NCI-H2107 (cell line): ENCODE measurements at regions not wholly inside any gene's neighbourhood (a gene's known extent, or its start where the extent isn't known, plus 50 kb on each side); places are given as distances from the start of the nearest gene placed in this dataset.
"Not testable (repeated sequence)": the region's sequence is repeated elsewhere in the genome, so short reads cannot be mapped to it uniquely, and the experiment has no call there.

Experiments
- DNase-seq: peaks from one replicate; lab custom pipeline; 2025; lab: John Stamatoyannopoulos, UW

DNA sequence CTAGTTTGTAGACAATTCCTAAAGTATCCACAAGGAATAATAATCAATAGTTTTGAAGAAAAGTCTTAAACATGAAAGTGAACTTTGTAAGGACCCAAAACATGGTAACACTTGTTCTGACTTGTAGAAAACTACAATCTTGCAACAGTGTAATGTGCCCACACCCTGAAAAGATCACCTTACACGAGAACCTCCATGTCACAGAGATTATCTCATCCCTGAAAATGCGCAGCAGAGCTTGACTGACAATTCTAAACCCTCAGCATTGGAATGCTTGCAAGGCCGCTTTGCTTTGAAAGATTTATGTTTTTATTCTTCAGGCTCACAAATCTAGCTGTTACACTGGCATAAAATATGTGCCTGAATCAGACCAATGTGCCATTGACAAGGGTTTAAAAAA lies 346.6 kb downstream of the KLF13 start:
- not testable (repeated sequence) for DNase-seq

DNA sequence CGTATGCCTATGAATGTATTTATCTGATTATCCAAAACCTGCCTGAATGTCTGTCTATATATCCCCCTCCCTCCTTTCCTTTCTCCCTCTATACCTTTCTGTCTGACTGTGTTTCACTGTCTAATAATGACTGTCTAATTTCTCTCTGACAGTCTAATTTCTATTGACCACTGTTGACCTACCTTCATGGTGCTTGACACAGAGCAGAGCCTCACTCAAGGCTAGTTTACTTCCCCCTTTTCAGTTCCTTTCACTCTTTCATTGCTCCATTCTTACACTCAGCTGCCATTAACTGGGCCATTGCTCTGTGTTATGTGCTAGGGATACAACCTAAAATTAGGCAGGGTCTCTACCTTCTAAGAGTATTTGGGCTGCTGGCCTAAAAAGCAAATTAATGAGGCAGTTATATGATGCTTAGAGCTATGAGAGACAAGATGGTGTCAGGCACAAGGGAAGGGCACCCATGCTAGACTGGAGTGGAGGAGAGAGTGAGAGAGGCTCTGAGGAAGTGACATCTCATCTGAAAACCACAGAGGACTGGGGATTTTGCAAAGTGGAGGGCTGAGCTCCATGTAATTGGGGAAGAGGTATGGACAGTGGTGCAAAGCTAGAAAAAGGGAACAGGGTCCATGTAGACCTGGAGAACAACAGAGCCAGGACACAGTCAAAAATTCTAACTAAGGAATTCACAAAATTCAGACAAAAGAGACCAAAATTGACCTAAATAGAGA lies 348.6 kb upstream of the CHRNA7 start:
- not testable (repeated sequence) for DNase-seq

DNA sequence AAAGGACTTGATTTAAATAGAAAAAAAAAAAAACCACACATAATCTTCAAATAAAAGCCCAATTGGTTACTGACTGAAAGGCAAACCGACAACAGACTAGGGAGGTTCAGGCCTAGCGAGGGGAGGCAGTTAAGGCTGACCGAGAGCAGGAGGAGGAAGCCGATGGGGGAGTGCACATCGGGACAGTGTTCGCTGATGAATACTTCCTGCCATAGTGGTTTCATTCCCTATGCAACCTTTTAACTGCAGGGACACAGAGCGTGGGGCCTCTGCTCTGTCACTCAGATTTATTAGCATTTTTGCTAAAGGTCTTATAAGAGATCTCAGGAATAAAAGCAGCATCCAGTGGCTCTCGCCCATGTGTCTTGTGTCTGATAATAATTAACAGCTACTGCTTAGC lies 343.2 kb upstream of the CHRNA7 start:
- DNase-seq = not testable (repeated sequence)

DNA sequence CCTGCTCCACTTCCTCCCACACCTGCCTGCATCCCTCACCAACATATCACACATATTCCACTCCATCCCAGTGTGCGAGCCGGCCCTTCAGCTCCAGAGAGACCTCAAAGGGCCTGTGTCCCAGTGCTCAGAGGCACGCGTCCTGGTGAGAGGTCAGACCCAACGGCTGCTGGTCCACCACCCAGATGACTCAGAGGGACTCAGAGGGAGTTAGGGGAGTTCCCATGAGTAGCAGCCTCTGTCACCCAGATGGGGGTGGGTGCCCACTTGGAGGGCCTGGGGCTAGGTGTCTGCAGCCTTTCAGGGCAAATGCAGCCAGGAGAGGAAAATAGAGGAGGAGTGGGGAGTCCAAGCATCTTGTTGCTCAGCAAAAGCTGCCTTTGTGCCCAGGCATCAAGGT lies 333.8 kb upstream of the CHRNA7 start:
- not testable (repeated sequence) for DNase-seq

DNA sequence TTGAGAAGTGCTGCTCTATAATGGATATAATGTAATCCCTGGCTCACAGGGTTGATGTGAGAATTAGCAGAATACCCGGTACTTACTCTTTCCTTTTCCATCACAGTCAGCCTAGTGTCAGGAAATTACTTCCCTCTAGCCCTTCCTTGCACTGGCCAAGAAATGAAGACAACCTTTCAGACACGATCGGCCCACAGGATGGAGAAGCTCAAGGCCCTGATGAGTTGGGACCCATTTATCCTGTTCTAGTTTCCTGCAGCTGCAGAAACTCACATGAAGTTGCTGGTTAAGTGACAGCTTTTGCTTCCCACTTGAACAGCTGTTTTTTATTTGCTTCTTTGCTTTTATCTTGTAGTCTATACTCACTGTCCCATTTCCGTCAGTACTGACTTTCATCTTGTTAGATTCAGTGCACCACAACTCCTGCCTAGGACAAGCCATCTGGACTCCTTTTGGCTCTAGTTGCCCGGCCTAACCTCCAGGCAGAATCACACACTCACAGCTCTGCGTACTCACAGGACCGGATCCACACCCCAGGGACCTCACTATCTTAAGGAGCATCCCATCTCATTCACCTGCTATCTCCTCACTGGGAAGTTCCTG lies 325.1 kb upstream of the CHRNA7 start:
- DNase-seq = not testable (repeated sequence)

DNA sequence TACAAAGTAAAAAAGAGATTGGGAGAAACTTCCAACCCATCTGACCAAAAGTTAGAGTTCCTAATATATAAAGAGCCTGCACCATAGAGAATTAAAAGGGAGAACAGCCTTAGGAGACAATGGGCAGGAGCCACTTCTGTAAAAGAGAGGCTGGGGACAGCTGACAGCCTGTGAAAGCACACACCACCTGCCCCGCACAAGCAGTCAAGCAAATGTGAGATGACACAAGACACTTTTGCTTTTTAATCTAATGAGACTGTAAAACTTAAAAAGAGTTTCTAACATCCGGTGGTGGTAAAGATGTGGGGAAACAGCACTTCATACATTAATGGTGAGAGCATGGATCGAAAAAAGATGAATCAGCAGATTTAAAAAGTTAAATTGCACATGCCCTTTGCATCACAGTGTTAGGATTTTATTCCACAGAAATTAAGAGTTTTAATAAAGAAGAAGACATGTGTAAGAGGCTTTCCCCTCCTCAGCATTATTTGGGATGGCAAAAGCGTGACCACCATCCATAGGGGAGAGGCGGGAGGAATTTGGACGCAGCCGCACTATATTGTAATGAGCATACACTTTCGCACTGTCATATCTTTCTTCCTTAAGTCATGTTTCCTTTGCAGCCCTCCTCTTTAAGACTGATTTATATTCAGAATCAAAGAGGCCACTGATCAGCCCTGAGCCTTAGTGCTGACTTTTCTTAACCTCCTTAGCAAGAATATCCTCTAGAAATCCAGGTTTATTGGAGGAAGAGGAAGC lies 322.2 kb upstream of the CHRNA7 start:
- DNase-seq = not testable (repeated sequence)

DNA sequence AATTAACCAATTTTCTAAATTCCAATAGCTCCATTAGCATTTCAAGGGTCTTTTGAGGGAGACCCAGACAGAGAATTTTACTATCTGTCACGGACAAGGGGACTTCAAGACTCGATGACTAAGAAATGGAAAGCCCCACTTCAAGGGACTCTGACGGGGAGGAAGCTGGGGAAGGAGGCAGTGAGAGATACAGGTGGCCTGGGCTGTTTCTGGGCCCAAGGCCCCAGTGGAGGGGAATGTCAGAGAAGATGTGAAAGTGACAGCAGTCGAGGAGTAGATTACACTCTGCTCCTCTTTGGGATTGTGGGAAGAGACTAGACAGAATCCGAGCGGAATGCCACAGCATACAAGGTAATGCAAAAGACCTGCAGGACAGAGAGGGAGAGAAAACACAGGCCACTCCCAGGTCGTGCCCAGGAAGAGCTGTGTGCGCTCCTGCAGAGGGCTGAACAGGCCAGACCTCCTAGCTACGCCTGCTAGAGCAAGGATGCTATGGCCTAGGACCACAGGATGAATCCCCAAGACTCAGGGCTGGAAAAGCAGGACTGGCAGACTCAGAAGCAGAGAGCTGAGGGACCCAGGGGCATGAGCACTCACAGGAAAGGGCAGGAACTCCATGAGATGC lies 321.5 kb upstream of the CHRNA7 start:
- not testable (repeated sequence) for DNase-seq

DNA sequence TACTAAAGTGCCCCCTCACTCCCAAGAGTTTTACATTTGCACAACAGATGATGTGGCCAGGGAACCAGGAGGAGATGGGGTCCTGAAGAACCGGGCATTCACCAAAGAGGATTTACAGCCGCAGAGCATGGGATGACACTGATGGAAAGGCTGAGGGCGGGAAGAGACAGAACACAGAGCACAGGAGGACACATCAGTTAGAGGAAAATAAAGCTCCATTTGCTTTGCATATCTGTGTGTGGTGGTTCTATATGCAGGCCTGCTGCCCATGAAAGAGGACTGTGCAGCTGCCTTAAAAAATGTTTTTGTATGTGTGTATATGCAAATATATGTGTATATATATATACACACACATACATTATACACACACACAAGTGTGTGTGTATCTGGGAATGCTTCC lies 320.8 kb upstream of the CHRNA7 start:
- not testable (repeated sequence) for DNase-seq

DNA sequence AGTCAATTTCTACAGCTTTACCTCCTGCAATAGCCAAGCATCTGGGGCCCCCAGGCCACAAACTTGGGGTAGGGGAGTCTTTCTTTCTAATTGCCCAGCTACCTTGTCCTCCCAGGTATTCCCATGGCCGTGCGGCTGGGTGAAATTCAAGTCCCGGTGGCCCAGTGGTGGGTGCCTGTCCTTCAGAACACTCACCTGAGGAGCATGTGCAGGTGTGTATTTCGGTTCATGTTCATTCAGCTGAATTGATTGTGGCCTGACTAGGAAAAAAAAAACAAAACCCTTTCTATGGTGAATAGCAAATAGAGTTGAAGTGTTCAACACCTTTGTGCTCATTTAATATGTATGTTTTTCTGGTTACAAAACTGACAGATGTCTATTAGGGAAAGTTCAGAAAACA lies 319.5 kb upstream of the CHRNA7 start:
- DNase-seq = not testable (repeated sequence)

DNA sequence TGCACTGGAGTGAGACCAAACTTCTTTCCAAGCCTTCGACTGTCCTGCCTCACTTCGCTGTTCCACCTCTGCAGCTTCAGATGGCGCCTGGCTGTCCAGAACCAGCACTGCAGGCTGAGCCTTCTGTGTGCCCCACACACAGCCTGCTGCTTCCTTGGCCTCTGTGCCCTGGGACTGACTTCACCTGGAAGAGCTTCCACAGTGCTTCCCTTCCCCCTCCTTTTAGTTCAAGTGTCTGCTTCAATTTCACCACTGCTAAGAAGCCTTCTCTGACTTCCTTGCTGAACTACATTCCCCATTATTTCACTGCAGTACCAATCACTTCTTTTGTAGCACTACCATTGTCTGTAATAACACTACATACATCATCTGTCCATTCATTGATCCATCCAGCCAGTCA lies 315.1 kb upstream of the CHRNA7 start:
- not testable (repeated sequence) for DNase-seq

DNA sequence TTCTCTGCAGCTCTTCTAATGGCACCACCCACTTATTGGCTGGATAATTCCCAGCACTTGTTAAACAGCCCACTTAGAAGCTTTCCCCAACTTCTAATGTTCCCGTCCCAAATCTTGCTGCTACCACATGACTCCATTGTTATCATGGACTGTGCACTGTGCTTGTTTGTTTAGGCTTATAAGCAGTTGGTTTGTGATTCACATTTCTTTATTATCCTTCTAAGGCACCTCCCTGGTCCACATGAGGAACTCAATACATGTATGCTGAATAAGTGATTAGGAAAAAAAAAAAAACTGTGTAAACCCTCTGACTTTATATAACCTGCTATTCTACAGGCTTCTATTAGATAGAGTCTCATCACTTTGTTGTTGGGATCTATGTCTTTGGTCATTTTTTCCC lies 311.7 kb upstream of the CHRNA7 start:
- not testable (repeated sequence) for DNase-seq

DNA sequence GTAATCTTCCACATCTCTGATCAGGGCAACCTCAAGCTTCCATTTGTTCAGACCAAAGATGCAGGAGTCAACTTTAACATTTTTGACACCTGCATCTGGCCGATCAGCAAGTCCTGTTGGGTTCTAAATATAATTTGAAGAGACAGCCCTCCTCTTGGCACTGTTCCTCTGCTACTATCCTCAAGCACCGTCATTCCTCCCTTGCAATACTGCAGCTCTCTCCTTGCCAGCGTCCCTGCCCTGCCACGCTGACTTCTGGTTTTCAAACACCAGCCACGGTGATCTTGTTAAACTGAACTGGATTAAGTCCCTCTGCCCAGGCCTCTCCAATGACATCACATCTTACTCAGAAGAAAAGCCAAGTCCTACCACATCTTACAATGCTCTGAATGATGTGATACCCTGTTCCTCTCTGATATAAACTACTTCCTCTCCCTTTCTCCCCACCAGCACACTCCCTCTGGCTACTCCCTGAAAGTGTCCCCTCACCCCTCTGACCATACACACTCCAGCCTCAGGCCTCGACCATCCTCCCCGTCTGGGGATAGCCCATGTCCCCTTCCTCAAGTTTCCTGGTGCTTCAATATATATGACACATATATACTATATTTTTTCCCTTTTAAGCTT lies 310.8 kb upstream of the CHRNA7 start:
- not testable (repeated sequence) for DNase-seq

DNA sequence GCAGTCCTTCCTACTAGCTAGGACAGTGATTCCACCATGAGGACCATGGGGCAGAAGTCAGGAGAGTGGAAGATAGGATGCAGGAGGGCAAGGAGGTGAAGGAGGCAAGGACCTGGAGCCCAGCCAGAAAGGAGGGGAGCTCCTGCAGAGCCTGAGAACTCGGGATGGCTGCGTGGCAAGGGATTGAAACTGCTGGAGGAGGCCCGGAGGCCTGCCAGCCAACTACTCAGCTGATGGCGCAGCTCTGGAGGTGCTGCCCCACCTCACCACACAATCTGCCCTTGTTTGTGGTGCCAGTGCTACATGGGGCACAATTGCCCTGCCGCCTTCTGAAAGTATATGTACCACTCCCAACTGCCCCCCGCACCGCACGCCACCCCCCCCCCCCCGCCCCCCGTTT lies 307.3 kb upstream of the CHRNA7 start:
- DNase-seq = not testable (repeated sequence)

DNA sequence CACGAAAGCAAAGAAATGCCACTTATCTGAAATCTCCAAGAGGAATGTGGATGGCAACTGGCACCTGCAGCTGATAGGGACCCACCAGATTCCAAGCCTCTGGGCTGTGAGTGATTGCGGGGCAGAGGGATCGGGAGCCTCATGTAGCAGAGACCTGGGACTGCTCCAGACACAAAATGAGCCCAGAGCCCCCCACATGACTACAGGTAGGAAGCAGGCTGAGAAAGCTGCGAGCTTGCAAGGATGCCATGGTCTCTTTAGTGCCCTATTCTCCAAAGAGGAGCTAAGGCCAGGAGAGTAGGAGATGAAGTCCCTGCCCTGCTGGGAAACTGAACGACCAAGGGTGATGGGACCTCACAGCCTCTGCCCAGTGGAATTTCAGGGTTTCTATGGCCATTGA lies 305.4 kb upstream of the CHRNA7 start:
- DNase-seq = not testable (repeated sequence)

DNA sequence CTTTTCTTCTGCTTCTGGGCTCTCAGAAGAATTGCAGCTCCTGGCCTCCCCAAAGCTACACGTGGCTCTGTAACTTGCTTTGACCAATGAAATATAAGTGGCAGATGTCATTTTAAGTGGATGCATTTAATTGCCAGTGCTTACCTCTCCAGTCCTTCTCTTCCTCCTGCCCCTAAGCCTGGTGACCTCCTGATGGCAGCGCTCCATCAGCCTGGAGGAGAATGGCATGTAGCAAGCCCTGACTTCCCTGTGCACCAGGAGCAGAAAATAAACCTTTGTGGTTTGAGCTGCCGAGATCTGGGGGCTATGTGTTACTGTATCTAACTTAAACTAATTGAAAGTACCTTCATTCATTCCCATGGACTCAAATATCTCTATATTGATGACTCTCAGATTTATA lies 304.7 kb upstream of the CHRNA7 start:
- DNase-seq = not testable (repeated sequence)

DNA sequence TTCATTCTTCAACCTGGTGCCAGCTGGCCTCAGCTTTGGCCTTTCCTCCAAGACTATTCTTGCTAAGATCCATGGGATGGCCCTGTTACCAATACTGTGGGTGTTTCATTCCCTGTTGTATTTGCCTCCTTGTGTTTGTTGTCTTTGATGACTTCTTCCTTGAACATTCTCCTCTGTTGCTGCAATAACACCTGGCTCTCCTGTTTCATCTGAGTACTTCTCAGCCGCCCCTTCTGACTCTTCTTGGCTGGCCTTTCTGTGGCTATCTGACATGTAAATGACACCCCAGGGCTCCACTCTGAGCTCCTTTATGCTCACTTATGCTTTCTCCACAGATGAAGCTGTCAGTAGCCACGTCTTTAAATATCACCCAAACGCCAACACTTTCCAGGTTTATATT lies 302.7 kb upstream of the CHRNA7 start:
- no peak for DNase-seq

DNA sequence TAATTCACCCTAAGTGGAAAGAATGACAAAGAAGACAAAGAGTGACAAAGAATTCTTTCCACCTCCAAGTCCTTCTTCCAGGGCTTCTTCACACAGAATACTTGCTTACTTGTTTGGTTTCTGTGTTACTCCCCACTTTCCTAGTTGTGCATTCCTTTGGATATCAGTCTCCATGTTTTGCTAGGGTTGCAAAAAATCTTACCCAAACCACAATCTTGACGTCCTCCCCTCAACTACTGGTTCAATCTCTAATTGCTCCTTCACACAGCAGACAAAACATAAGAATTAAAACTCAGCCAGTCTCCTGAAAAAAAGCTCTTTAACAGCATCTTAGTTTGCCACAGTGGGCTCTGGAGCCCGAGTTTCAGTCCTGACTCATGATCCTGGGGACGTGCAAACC lies 297.6 kb upstream of the CHRNA7 start:
- DNase-seq = no peak

DNA sequence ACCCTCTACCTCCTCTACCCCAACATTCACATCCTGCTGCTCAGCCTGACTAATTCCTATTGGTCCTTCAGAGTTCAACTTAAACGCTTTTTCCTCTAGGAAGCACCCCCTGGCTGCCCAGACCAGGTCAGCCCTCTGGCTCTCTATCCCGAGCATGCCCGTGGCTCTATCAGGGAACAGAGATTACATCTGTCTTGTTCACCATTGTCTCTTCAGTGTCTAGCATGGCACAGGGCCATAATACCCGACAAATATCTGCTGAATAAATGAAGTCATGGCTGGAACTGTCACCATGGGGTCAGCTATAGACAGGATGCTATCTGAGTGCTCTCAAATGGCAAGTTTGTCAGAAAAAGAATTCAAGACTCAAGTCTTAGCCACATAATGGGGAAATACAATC lies 296.9 kb upstream of the CHRNA7 start:
- DNase-seq = no peak

DNA sequence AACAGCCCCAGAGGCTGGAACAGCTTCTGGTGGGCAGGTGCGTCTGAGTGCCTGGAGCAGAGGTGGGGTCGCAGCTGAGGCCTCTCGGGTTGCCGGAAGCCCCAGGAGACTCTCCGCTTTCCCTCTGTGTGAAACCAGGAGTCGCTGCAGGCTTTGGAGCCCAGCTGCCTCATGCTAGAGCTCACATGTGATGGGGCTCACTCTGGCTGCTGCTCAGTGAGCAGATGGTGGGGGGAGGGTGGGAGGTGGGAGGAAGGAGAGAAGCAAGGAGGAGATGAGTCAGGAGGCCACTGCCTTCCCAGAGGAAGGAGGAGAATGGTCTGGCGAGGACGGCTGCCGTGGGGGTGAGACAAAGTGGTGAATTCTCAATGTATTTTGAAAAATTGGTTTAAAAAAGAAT lies 290.1 kb upstream of the CHRNA7 start:
- DNase-seq = no peak

DNA sequence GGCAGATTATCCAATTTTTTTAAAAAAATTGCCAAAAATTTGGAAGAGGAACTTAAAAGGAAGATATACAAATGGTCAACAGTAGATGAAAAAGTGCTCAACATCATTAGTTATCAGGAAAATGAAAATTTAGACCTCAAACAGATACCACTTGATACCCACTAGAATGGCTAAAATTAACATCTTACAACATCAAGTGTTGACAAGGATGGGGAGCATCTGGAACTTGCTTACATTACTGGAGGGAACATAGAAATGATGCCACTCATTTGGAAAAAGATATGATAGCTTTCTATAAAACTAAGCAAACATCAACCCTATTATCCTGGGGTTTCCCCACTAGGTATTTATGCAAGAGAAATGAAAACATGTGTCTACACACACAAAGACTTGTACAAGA lies 284.5 kb upstream of the CHRNA7 start:
- no peak for DNase-seq

DNA sequence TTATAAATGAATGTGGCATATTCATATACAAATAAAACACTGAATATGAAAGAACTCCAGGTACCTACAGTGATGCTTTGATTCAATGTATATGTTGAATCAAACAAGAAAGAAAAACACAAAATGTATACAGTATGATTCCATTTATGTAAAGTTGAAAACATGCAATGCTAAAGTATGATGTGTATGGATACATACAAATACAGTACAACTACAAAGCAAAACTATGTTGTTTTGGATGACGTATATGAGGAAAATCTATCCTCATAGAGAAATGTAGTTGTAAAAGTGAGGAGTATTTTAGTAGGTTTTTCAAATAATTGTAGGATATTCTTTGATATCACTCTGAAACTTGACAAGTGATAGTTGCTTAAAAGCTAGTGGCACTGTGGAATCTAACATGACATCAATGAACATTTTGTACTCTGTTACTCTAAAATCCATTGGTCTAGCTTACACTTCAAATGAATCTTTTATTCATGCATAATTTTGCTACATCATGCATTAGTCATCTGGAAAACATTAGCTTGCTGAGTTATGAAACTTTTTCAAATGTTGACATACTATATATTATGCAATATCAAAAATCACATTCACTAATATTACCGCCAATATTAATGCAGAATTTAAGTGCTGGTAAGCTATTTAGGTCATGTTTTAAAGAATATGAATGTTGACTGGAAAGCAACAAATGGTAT lies 278.1 kb upstream of the CHRNA7 start:
- no peak for DNase-seq

DNA sequence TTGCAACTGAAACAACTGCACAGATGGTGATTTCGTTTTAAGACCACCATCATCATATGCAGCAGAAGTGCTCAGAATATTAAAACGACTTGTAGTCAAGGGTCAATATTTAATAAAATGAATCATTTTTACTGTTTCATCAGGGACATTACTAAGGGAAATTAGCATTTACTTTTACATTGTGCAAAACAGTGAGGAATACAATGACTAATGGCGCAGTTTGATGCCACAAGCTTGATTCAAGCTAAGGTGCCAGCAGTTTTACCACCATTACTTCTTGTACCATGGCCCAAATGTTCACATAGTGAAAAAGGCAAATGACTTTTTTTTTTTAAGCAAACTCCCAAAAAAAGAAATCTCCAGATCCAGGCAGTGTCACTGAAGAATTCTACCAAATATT lies 277.4 kb upstream of the CHRNA7 start:
- no peak for DNase-seq
